ENCODE measurements at regions not wholly inside any gene's neighbourhood (a gene's known extent, or its start where the extent isn't known, plus 50 kb on each side); places are given as distances from the start of the nearest gene placed in this dataset.

DNA sequence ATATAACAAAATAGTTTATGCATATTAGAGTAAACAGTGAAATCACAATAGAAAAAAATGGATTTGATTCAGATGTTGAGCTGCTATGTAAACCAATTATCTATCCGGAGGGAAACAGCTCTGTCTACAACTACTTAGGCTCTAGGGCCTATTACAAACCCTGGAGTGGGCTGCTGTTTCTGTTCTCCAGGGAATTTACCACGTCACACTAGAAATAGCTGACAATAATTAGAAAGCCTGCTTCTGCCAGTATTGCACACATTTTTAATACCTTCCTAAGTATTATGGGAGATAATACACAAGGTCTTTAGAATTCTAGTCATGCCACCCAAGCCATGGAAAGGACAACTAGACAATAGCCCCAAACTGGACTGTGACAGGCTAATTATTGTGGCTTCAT lies 411.1 kb downstream of the FIGN start:
- intact Hi-C loops (cut with micrococcal nuclease): no loop called here
- ChIA-PET CTCF (ENCODE audit: partially characterized antibody) (no interaction called here), POLR2A (ENCODE audit: partially characterized antibody) (no interaction called here)
- H3K27ac Mint-ChIP-seq: no peak overlapping the region
- no peaks in the 10 kb centered on the region for H3K36me3 Mint-ChIP-seq
- H3K27me3 Mint-ChIP-seq: no peaks in the 10 kb centered on the region
- peaks cover 0 to 4% (median 0%) of the 10 kb centered on the region in 8 donors for H3K9me3 Mint-ChIP-seq
- H3K9me3 ChIP-seq (ENCODE audit: control insufficient read depth in 1 of 2, low read length in 2 of 2): no peaks in the 10 kb centered on the region
- H3K27ac ChIP-seq (ENCODE audit: low read depth, low read length): no peak overlapping the region
- no peak for DNase-seq
- H3K36me3 ChIP-seq (ENCODE audit: insufficient read depth, low read length): no peaks in the 10 kb centered on the region
- no peak overlapping the region for H3K4me3 ChIP-seq (ENCODE audit: low read length in 2 of 2)
- H3K4me1 ChIP-seq (ENCODE audit: insufficient read depth, low read length): no peaks in the 10 kb centered on the region
- no peaks in the 10 kb centered on the region for H3K4me1 Mint-ChIP-seq
- no peaks in the 10 kb centered on the region for H3K27me3 ChIP-seq (ENCODE audit: insufficient read depth, low read length)
- H3K4me3 Mint-ChIP-seq: no peak overlapping the region

DNA sequence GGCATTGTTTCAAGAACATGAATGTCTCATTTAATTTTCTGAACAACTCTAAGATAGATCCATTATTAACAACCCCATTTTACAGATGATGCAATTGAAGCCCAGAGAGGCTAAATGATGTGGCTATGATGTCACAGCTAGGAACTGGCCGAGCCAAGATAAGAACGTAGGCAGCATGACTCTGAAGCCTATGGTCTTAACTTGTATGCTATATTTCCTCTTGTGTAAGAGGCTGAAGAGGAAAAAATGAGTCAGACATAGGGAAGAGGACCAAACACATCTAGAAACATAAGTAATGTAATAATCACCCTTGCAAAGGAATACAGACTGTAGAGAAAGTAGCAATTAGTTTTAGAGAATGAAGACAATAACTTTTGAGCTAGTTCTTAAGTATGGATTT lies 416.8 kb downstream of the FIGN start:
- ChIA-PET POLR2A (ENCODE audit: partially characterized antibody) (no interaction called here), CTCF (ENCODE audit: partially characterized antibody) (no interaction called here)
- no peaks in the 10 kb centered on the region for H3K27me3 Mint-ChIP-seq
- H3K27me3 ChIP-seq (ENCODE audit: insufficient read depth, low read length): no peaks in the 10 kb centered on the region
- no peak overlapping the region for H3K4me3 Mint-ChIP-seq
- DNase-seq: no peak
- H3K4me3 ChIP-seq (ENCODE audit: low read length in 2 of 2): no peak overlapping the region
- H3K4me1 ChIP-seq (ENCODE audit: insufficient read depth, low read length): no peaks in the 10 kb centered on the region
- no peak overlapping the region for H3K27ac ChIP-seq (ENCODE audit: low read depth, low read length)
- no peak overlapping the region for H3K27ac Mint-ChIP-seq
- H3K36me3 ChIP-seq (ENCODE audit: insufficient read depth, low read length): no peaks in the 10 kb centered on the region
- intact Hi-C loops (cut with micrococcal nuclease): no loop called here
- peaks cover 0 to 9% (median 4%) of the 10 kb centered on the region in 8 donors for H3K9me3 Mint-ChIP-seq
- H3K36me3 Mint-ChIP-seq: no peaks in the 10 kb centered on the region
- H3K4me1 Mint-ChIP-seq: no peaks in the 10 kb centered on the region
- H3K9me3 ChIP-seq (ENCODE audit: control insufficient read depth in 1 of 2, low read length in 2 of 2): no peaks in the 10 kb centered on the region

DNA sequence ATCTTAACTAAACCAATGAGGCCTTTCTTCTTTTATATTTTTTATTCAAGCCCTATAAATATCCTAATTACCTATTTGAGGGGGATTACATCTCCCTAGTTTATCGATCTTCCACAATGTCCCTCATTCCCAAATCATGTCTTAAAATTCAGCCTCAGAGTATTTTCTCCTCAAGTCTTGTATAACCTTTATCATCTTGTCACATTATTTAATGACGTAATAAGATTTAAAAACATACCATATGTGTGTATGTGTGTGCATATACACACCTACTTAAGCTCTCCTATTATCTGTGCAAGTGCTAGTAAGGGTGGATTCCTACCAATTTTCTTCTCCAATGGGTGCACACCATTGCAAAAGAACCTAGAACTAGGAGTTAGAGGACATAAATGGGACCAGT lies 421.1 kb downstream of the FIGN start:
- POLR2A ChIA-PET (ENCODE audit: partially characterized antibody): no interaction called here

DNA sequence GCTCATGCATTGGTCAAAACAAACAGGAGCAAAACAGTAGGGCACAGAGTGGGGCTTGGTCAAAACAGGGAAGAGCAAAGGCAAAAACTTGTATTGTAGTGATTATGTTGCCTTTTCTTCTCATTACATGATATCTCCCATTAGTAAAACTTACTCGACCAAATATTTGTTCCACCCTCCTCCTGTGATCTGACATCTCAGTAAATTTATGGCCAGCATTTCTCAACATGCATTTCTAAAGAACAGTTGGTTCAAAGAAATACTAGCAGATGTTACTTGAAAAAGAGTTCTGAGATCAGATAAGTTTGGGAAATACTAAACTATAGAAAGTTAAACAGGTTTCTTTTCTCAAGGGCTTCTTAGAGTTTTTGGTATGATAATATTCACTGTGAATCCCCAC lies 423.1 kb downstream of the FIGN start:
- no peak overlapping the region for H3K4me3 ChIP-seq (ENCODE audit: low read length in 2 of 2)
- intact Hi-C loops (cut with micrococcal nuclease): no loop called here

More for the DNA sequence above, 421.1 kb downstream of the FIGN start:
- CTCF ChIA-PET (ENCODE audit: partially characterized antibody): no interaction called here
- no peaks in the 10 kb centered on the region for H3K9me3 ChIP-seq (ENCODE audit: control insufficient read depth in 1 of 2, low read length in 2 of 2)
- H3K4me3 ChIP-seq (ENCODE audit: low read length in 2 of 2): no peak overlapping the region
- intact Hi-C loops (cut with micrococcal nuclease): no loop called here
- no peaks in the 10 kb centered on the region for H3K4me1 Mint-ChIP-seq
- no peaks in the 10 kb centered on the region for H3K27me3 ChIP-seq (ENCODE audit: insufficient read depth, low read length)
- H3K4me3 Mint-ChIP-seq: no peak overlapping the region
- H3K27me3 Mint-ChIP-seq: no peaks in the 10 kb centered on the region
- H3K36me3 ChIP-seq (ENCODE audit: insufficient read depth, low read length): no peaks in the 10 kb centered on the region
- H3K9me3 Mint-ChIP-seq: peaks cover 0 to 9% (median 5%) of the 10 kb centered on the region in 8 donors
- H3K27ac Mint-ChIP-seq: no peak overlapping the region
- H3K4me1 ChIP-seq (ENCODE audit: insufficient read depth, low read length): no peaks in the 10 kb centered on the region
- no peak overlapping the region for H3K27ac ChIP-seq (ENCODE audit: low read depth, low read length)
- no peaks in the 10 kb centered on the region for H3K36me3 Mint-ChIP-seq
- DNase-seq: no peak

DNA sequence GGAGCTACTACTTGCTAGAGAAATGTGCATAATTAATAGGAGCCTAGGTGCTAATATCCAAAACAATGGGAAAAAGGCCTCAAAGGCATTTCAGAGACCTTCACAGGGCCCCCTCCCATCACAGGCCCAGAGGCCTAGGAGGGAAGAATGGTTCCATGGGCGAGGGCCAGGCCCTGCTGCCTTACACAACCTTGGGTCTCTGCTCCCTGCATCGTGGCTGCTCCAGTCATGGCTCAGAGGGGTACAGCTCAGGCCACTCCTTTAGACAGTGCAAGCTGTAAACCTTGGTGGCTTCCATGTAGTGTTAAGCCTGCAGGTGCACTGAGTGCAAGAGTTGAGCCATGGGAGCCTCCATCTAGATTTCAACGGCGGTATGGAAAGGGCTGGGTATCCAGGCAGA lies 429.2 kb downstream of the FIGN start:
- H3K27ac Mint-ChIP-seq: no peak overlapping the region
- H3K4me3 Mint-ChIP-seq: no peak overlapping the region
- H3K36me3 Mint-ChIP-seq: no peaks in the 10 kb centered on the region
- H3K4me1 Mint-ChIP-seq: no peaks in the 10 kb centered on the region
- Histone ChIP-seq H3K27me3 (ENCODE audit: insufficient read depth, low read length) (no peaks in the 10 kb centered on the region), H3K4me3 (ENCODE audit: low read length in 2 of 2) (no peak overlapping the region), H3K4me1 (ENCODE audit: insufficient read depth, low read length) (no peaks in the 10 kb centered on the region), H3K27ac (ENCODE audit: low read depth, low read length) (no peak overlapping the region), H3K9me3 (ENCODE audit: control insufficient read depth in 1 of 2, low read length in 2 of 2) (no peaks in the 10 kb centered on the region), H3K36me3 (ENCODE audit: insufficient read depth, low read length) (no peaks in the 10 kb centered on the region)
- no peak for DNase-seq
- CTCF ChIA-PET (ENCODE audit: partially characterized antibody): no interaction called here
- intact Hi-C loops (cut with micrococcal nuclease): no loop called here
- POLR2A ChIA-PET (ENCODE audit: partially characterized antibody): no interaction called here
- no peaks in the 10 kb centered on the region for H3K27me3 Mint-ChIP-seq
- H3K9me3 Mint-ChIP-seq: peaks cover 3 to 10% (median 6%) of the 10 kb centered on the region in 8 donors

More for the DNA sequence above, 423.1 kb downstream of the FIGN start:
- DNase-seq: no peak
- POLR2A ChIA-PET (ENCODE audit: partially characterized antibody): no interaction called here
- no peaks in the 10 kb centered on the region for H3K4me1 Mint-ChIP-seq
- H3K4me3 Mint-ChIP-seq: no peak overlapping the region
- Histone ChIP-seq H3K27ac (ENCODE audit: low read depth, low read length) (no peak overlapping the region), H3K9me3 (ENCODE audit: control insufficient read depth in 1 of 2, low read length in 2 of 2) (no peaks in the 10 kb centered on the region), H3K4me1 (ENCODE audit: insufficient read depth, low read length) (no peaks in the 10 kb centered on the region), H3K36me3 (ENCODE audit: insufficient read depth, low read length) (no peaks in the 10 kb centered on the region), H3K27me3 (ENCODE audit: insufficient read depth, low read length) (no peaks in the 10 kb centered on the region)
- no peaks in the 10 kb centered on the region for H3K27me3 Mint-ChIP-seq
- peaks cover 0 to 6% (median 1%) of the 10 kb centered on the region in 8 donors for H3K9me3 Mint-ChIP-seq
- H3K27ac Mint-ChIP-seq: no peak overlapping the region
- no peaks in the 10 kb centered on the region for H3K36me3 Mint-ChIP-seq
- CTCF ChIA-PET (ENCODE audit: partially characterized antibody): no interaction called here

DNA sequence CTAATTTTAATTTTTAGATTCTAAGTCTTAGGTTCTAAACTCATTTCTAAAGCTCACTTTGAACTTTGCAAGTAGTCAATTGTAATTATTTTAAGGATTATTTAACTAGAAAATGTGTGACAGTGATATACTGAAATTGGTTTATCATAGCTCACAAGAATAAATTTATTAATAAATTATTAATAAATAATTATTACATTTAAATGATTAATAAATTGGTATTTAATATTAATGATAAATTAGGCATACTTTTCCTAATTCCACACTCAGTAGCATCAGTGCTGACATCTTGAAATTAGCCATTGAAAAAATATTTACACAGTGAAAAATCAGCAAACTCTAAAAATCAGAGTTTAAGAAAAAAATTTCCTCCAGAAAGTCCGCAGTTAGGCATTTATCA lies 433.7 kb downstream of the FIGN start:
- no peaks in the 10 kb centered on the region for H3K27me3 Mint-ChIP-seq
- intact Hi-C loops (cut with micrococcal nuclease): no loop called here
- no peak overlapping the region for H3K27ac ChIP-seq (ENCODE audit: low read depth, low read length)
- DNase-seq: no peak
- ChIA-PET CTCF (ENCODE audit: partially characterized antibody) (no interaction called here), POLR2A (ENCODE audit: partially characterized antibody) (no interaction called here)
- H3K36me3 ChIP-seq (ENCODE audit: insufficient read depth, low read length): no peaks in the 10 kb centered on the region
- no peaks in the 10 kb centered on the region for H3K27me3 ChIP-seq (ENCODE audit: insufficient read depth, low read length)
- H3K4me3 Mint-ChIP-seq: no peak overlapping the region
- no peaks in the 10 kb centered on the region for H3K4me1 ChIP-seq (ENCODE audit: insufficient read depth, low read length)
- no peak overlapping the region for H3K27ac Mint-ChIP-seq
- H3K9me3 Mint-ChIP-seq: peaks cover 0 to 10% (median 6%) of the 10 kb centered on the region in 8 donors
- no peaks in the 10 kb centered on the region for H3K36me3 Mint-ChIP-seq
- H3K4me3 ChIP-seq (ENCODE audit: low read length in 2 of 2): no peak overlapping the region
- no peaks in the 10 kb centered on the region for H3K9me3 ChIP-seq (ENCODE audit: control insufficient read depth in 1 of 2, low read length in 2 of 2)
- H3K4me1 Mint-ChIP-seq: no peaks in the 10 kb centered on the region

DNA sequence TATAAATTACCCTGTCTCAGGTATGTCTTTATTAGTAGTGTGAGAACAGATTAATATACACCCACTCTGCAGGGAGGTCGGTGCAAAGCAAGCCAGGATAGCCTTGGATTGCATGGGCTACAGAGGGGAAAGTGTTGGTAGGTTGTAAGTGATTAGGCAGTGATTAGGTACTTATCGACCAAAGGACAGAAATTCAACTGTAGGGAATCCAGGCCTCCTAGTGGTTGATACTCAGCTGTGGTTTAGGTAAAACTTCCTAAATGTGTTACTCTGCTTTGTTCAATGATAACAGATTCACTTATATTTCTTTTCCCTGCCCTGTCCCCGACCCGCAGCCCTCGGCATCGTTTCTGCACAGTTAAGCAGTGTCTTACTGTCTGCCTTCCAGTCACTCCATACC lies 444.0 kb downstream of the FIGN start:
- Mint-ChIP-seq H3K4me3 (no peak overlapping the region), H3K27me3 (no peaks in the 10 kb centered on the region), H3K9me3 (peaks cover 0 to 9% (median under 1%) of the 10 kb centered on the region in 8 donors), H3K27ac (no peak overlapping the region), H3K36me3 (no peaks in the 10 kb centered on the region), H3K4me1 (no peaks in the 10 kb centered on the region)
- Histone ChIP-seq H3K27me3 (ENCODE audit: insufficient read depth, low read length) (no peaks in the 10 kb centered on the region), H3K27ac (ENCODE audit: low read depth, low read length) (no peak overlapping the region), H3K9me3 (ENCODE audit: control insufficient read depth in 1 of 2, low read length in 2 of 2) (no peaks in the 10 kb centered on the region), H3K4me1 (ENCODE audit: insufficient read depth, low read length) (no peaks in the 10 kb centered on the region), H3K36me3 (ENCODE audit: insufficient read depth, low read length) (no peaks in the 10 kb centered on the region), H3K4me3 (ENCODE audit: low read length in 2 of 2) (no peak overlapping the region)
- POLR2A ChIA-PET (ENCODE audit: partially characterized antibody): no interaction called here
- CTCF ChIA-PET (ENCODE audit: partially characterized antibody): no interaction called here
- DNase-seq: no peak
- intact Hi-C loops (cut with micrococcal nuclease): no loop called here

DNA sequence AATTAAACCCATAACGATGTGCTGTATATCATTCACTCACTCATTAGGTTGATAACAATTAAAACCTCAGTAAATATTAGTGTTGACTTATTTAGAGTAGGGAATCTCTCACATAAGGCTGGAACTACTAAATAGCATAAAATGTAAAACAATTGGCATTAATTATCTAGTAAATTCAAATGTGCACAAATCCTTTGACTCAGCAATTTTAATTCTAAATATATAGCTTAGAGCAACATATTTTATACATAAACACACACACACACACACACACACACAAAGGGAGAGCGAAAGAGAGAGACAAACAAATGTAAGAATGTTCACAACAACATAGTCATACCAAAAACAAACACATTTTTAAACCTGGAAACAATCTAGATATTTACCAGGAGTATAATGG lies 443.1 kb upstream of the KCNH7 start:
- no peaks in the 10 kb centered on the region for H3K9me3 ChIP-seq (ENCODE audit: control insufficient read depth in 1 of 2, low read length in 2 of 2)
- H3K27me3 Mint-ChIP-seq: no peaks in the 10 kb centered on the region
- no peak overlapping the region for H3K27ac ChIP-seq (ENCODE audit: low read depth, low read length)
- no peaks in the 10 kb centered on the region for H3K36me3 Mint-ChIP-seq
- no peaks in the 10 kb centered on the region for H3K36me3 ChIP-seq (ENCODE audit: insufficient read depth, low read length)
- peaks cover 2 to 18% (median 10%) of the 10 kb centered on the region in 8 donors for H3K9me3 Mint-ChIP-seq
- intact Hi-C loops (cut with micrococcal nuclease): no loop called here
- no peak overlapping the region for H3K27ac Mint-ChIP-seq
- no peaks in the 10 kb centered on the region for H3K4me1 ChIP-seq (ENCODE audit: insufficient read depth, low read length)
- no peaks in the 10 kb centered on the region for H3K4me1 Mint-ChIP-seq
- CTCF ChIA-PET (ENCODE audit: partially characterized antibody): no interaction called here
- H3K4me3 ChIP-seq (ENCODE audit: low read length in 2 of 2): no peak overlapping the region
- H3K27me3 ChIP-seq (ENCODE audit: insufficient read depth, low read length): no peaks in the 10 kb centered on the region
- POLR2A ChIA-PET (ENCODE audit: partially characterized antibody): no interaction called here
- no peak for DNase-seq
- no peak overlapping the region for H3K4me3 Mint-ChIP-seq

Measured in CD4-positive, alpha-beta memory T cell (primary cell).